K562 (cell line): ENCODE measurements at regions not wholly inside any gene's neighbourhood (a gene's known extent, or its start where the extent isn't known, plus 50 kb on each side); places are given as distances from the start of the nearest gene placed in this dataset.

ENCODE experiments used
- ATAC-seq: fragments of 200-7000 bp; cut with Tn5 transposase; 3 replicates; pipeline ENCODE4 v1.9.1; 2020; ENCODE audit warnings: moderate library complexity
- BruUV-seq: library from RNA; stranded (reverse); fragments of 400-500 nt; replicated peaks from 2 replicates; lab custom pipeline; 2021; lab: Mats Ljungman, UMichigan
- CTCF ChIA-PET: fragments of 300-600 bp; formaldehyde crosslinking; extraction: SDS; loops from one replicate; lab custom pipeline; 2021; ENCODE audit warnings: low intra/inter-chr PET ratio; lab: Yijun Ruan, JAX
- POLR2A ChIA-PET: fragments of 300-600, 350-650 bp; sonication (Branson Sonifier 250); formaldehyde crosslinking; extraction: SDS; loops from one replicate; lab custom pipeline; 2021; ENCODE audit warnings: antibody characterized with exemption, inconsistent platforms; lab: Yijun Ruan, JAX
- DNase-seq, 4 experiments: peaks; one replicate each; pipeline versions ENCODE4 v3.0.0 to v3.0.0-alpha.2; 2011 to 2018; ENCODE audit warnings: low spot score in 3 of 4, mixed read lengths in 3 of 4; ENCODE audit errors: extremely low read depth in 1 of 4
- FAIRE-seq: peaks from 2 replicates; lab custom pipeline; 2011; peaks lifted over from hg19 to GRCh38; lab: Jason Lieb, UNC
- H2AFZ ChIP-seq: 2 replicates; pipeline ENCODE4 v1.6.0; 2011; ENCODE audit warnings: low read depth, low read length, control low read depth, inconsistent platforms
- H3K27ac ChIP-seq: fragments of 200-600 bp; 3 replicates; pipeline ENCODE4 v1.8.0; 2011; ENCODE audit warnings: low read depth, mild to moderate bottlenecking, control low read depth, inconsistent platforms, low read length, moderate library complexity, mixed read lengths; ENCODE audit errors: extremely low read depth
- H3K27me3 ChIP-seq, 2 experiments: fragments of 300-600 bp in 1 of 2; 2 replicates in 1 of 2; 3 replicates in 1 of 2; pipeline versions ENCODE4 v1.6.0 to v1.8.0; 2011; ENCODE audit warnings: inconsistent platforms in 2 of 2, low read length in 2 of 2, mild to moderate bottlenecking in 1 of 2, mixed read lengths in 1 of 2, moderate library complexity in 1 of 2; ENCODE audit not compliant: control insufficient read depth in 2 of 2, insufficient read depth in 2 of 2
- H3K36me3 ChIP-seq: fragments of 300-600 bp; 3 replicates; pipeline ENCODE4 v1.8.0; 2011; ENCODE audit warnings: mild to moderate bottlenecking, low read length, inconsistent platforms; ENCODE audit not compliant: control insufficient read depth, insufficient read depth
- H3K4me1 ChIP-seq, 2 experiments: fragments of 200-600 bp in 1 of 2; replicated peaks in 1 of 2; 2 replicates in 1 of 2; 3 replicates in 1 of 2; pipeline versions ENCODE4 v1.5.1 to v1.8.0; 2011; ENCODE audit warnings: inconsistent platforms in 2 of 2, low read length in 2 of 2, mild to moderate bottlenecking in 1 of 2, mixed read lengths in 1 of 2, moderate library complexity in 1 of 2; ENCODE audit not compliant: control insufficient read depth in 2 of 2, insufficient read depth in 2 of 2
- H3K4me2 ChIP-seq: 2 replicates; pipeline ENCODE4 v1.6.1; 2011; ENCODE audit warnings: low read length, control low read depth, inconsistent platforms, mixed read lengths; ENCODE audit not compliant: insufficient read depth
- H3K4me3 ChIP-seq: fragments of 200-600 bp; sonication (generic), shearing (Covaris generic); 2 replicates; pipeline ENCODE4 v1.5.1; 2016; ENCODE audit warnings: control low read depth, inconsistent platforms
- H3K79me2 ChIP-seq: fragments of 200-600 bp; 3 replicates; pipeline ENCODE4 v1.8.0; 2011; ENCODE audit warnings: low read length, inconsistent platforms; ENCODE audit not compliant: control insufficient read depth, insufficient read depth
- H3K9ac ChIP-seq, 2 experiments: 2 replicates each; pipeline versions ENCODE4 v1.6.0 to v1.6.1; 2011; ENCODE audit warnings: low read depth in 2 of 2, low read length in 2 of 2, control low read depth in 1 of 2, inconsistent platforms in 1 of 2, mild to moderate bottlenecking in 1 of 2, mixed read lengths in 1 of 2; ENCODE audit not compliant: insufficient read depth in 1 of 2
- H3K9me1 ChIP-seq: one replicate; pipeline ENCODE4 v1.6.0; 2011; ENCODE audit warnings: inconsistent platforms, mild to moderate bottlenecking, low read length, moderate library complexity; ENCODE audit not compliant: control insufficient read depth, insufficient read depth
- H3K9me3 ChIP-seq: replicated peaks from 2 replicates; pipeline ENCODE4 v1.5.1; 2011; ENCODE audit warnings: low read depth, low read length, inconsistent platforms; ENCODE audit not compliant: control insufficient read depth, insufficient read depth
- H4K20me1 ChIP-seq: replicated peaks from 2 replicates; pipeline ENCODE4 v1.6.1; 2011; ENCODE audit warnings: low read length, inconsistent platforms, mixed read lengths; ENCODE audit not compliant: control insufficient read depth, insufficient read depth
- CHD4 ChIP-seq: fragments of 200-600 bp; sonication (generic); IDR thresholded peaks from 3 replicates; pipeline ENCODE4 v1.6.1; 2012; ENCODE audit warnings: low read depth, mild to moderate bottlenecking, mixed read lengths, low read length, inconsistent platforms; ENCODE audit not compliant: insufficient read depth, insufficient replicate concordance, poor library complexity, severe bottlenecking
- CREM ChIP-seq: IDR thresholded peaks from 2 replicates; pipeline ENCODE4 v1.6.1; 2014; ENCODE audit warnings: antibody characterized with exemption, low read depth
- FOXK2 ChIP-seq, 2 experiments: fragments of 450-650 bp; IDR thresholded peaks in 1 of 2; conservative IDR thresholded peaks in 1 of 2; 2 replicates each; pipeline ENCODE4 v1.6.1; 2016; ENCODE audit warnings: low read depth in 2 of 2, mild to moderate bottlenecking in 1 of 2
- MGA ChIP-seq: fragments of 450-650 bp; IDR thresholded peaks from 2 replicates; pipeline ENCODE4 v1.6.1; 2016; ENCODE audit warnings: mild to moderate bottlenecking, moderate library complexity
- PTTG1 ChIP-seq: fragments of 450-650 bp; IDR thresholded peaks from 2 replicates; pipeline ENCODE4 v1.6.1; 2016; ENCODE audit warnings: low read depth, mild to moderate bottlenecking, missing genetic modification characterization, missing compliant biosample characterization
- RUNX1 ChIP-seq: sonication (generic); IDR thresholded peaks from 2 replicates; pipeline ENCODE4 v1.6.1; 2016; ENCODE audit warnings: antibody characterized with exemption, low read depth
- ZNF740 ChIP-seq, 3 experiments: fragments of 200-800 bp in 1 of 3; sonication (Bioruptor generic) in 1 of 3; sonication (generic) in 1 of 3; formaldehyde crosslinking in 1 of 3; IDR thresholded peaks; 2 replicates each; pipeline versions ENCODE4 v1.6.1 to v1.8.0; 2016 to 2022; ENCODE audit warnings: mild to moderate bottlenecking in 2 of 3, missing compliant biosample characterization in 2 of 3, missing genetic modification characterization in 2 of 3, missing genetic modification reagents in 1 of 3
- WGBS: fragments of 100-300 bp; shearing (Covaris generic); methylation state at CpG from one replicate; pipeline ENCODE4 v1.1.6; 2016; ENCODE audit warnings: low coverage, mixed read lengths; ENCODE audit not compliant: insufficient coverage; ENCODE audit errors: missing lambda C conversion rate; 5-methylcytosine and 5-hydroxymethylcytosine counted together
- in situ Hi-C: fragments of 300-500 bp; cut with MboI; formaldehyde crosslinking; loops from 4 replicates; pipeline ENCODE4 v1.15.0; 2018; ENCODE audit warnings: inconsistent platforms, mixed read lengths
- intact Hi-C: fragments of 100-400 bp; cut with micrococcal nuclease; formaldehyde crosslinking; loops from 2 replicates; pipeline ENCODE4 v1.14.2; 2022

GRCh38 chr16:85445064-85445778 lies 167.9 kb upstream of the GSE1 start:
- WGBS: 54% methylated on average over 27 of the region's 27 CpGs
- intact Hi-C loops: no loop called here
- CTCF ChIA-PET: no interaction called here
- TF ChIP-seq RUNX1 (no peak), ZNF740 (CRISPR knock-in tag; IDR thresholded peaks at IDR 0.05) (peak; percentile 90), ZNF740 (tag; IDR thresholded peaks at IDR 0.05) (peak in 1 of 2 experiments; percentile 47; a peak in 1 of 4 replicates), CREM (peak; percentile 14; the same call in 1 of the 2 replicates), CHD4 (peak; percentile 4), FOXK2 (conservative IDR thresholded peaks at IDR 0.05 in 1 of 2, IDR thresholded peaks at IDR 0.05 in 1 of 2; ENCODE audit: low read depth in 2 of 2) (no peak), PTTG1 (no peak), MGA (peak; percentile 11; the same call in 1 of the 2 replicates)

More at GRCh38 chr16:85445064-85445778, 167.9 kb upstream of the GSE1 start:
- no peaks in the 10 kb centered on the region for H3K27me3 ChIP-seq
- H3K4me3 ChIP-seq: no peak overlapping the region
- no TSS peak for BruUV-seq
- H3K9ac ChIP-seq: peak overlapping the region in 1 of 2 experiments; percentile 77; a peak in 2 of 4 replicates
- no peak overlapping the region for H2AFZ ChIP-seq
- no peaks in the 10 kb centered on the region for H3K36me3 ChIP-seq
- DNase-seq (peak in 3 of 4 experiments; percentile 41 to 52 (median 49)), FAIRE-seq (no peak), ATAC-seq (peak; percentile 56)
- no peak overlapping the region for H3K4me2 ChIP-seq
- POLR2A ChIA-PET: interaction anchor here (0.7 to 1.0 kb wide), 3 partner anchors 108 to 245 kb away, joined by 3 to 4 read pairs (median 3); no protein-coding TSS in a partner anchor
- peaks cover 3% of the 10 kb centered on the region; the same call in 2 of the 3 replicates for H3K79me2 ChIP-seq
- H4K20me1 ChIP-seq: peaks cover 4% of the 10 kb centered on the region; the same call in 1 of the 2 replicates
- in situ Hi-C loops: no loop called here
- H3K9me1 ChIP-seq: no peaks in the 10 kb centered on the region
- H3K4me1 ChIP-seq: peaks cover 2 to 73% of the 10 kb centered on the region in 2 experiments; a peak in 2 of 5 replicates
- H3K27ac ChIP-seq: no peak overlapping the region
- H3K9me3 ChIP-seq: no peaks in the 10 kb centered on the region
